GM18861 (cell line): ENCODE measurements at regions not wholly inside any gene's neighbourhood (a gene's known extent, or its start where the extent isn't known, plus 50 kb on each side); places are given as distances from the start of the nearest gene placed in this dataset.

ENCODE experiments used
- ATAC-seq: cut with Tn5 transposase; IDR thresholded peaks from one replicate; pipeline ENCODE4 v1.9.1; 2021; ENCODE audit not compliant: unreplicated experiment

GRCh38 chr10:131683281-131683861 is 217.4 kb upstream of the PPP2R2D start:
- ATAC-seq: no peak

- ATAC-seq: no peak
Measured at GRCh38 chr10:131683941-131684340, 216.9 kb upstream of the PPP2R2D start.

- no peak for ATAC-seq
Measured at GRCh38 chr10:131685007-131685406, 215.8 kb upstream of the PPP2R2D start.

GRCh38 chr10:131685576-131685975 is 215.2 kb upstream of the PPP2R2D start:
- ATAC-seq: no peak

- no peak for ATAC-seq
Measured at GRCh38 chr10:131686781-131687420, 213.9 kb upstream of the PPP2R2D start.

- no peak for ATAC-seq
Measured at GRCh38 chr10:131688304-131688703, 212.5 kb upstream of the PPP2R2D start.

- ATAC-seq: no peak
Measured at GRCh38 chr10:131689016-131689415, 211.8 kb upstream of the PPP2R2D start.

GRCh38 chr10:131689486-131689885 is 211.3 kb upstream of the PPP2R2D start:
- no peak for ATAC-seq

GRCh38 chr10:131689954-131690757 is 210.7 kb upstream of the PPP2R2D start:
- ATAC-seq: no peak

- ATAC-seq: no peak
Measured at GRCh38 chr10:131690805-131691239, 210.0 kb upstream of the PPP2R2D start.

- ATAC-seq: no peak
Measured at GRCh38 chr10:131691481-131692090, 209.2 kb upstream of the PPP2R2D start.

- ATAC-seq: no peak
Measured at GRCh38 chr10:131692176-131692575, 208.6 kb upstream of the PPP2R2D start.

- no peak for ATAC-seq
Measured at GRCh38 chr10:131692686-131693334, 208.0 kb upstream of the PPP2R2D start.

GRCh38 chr10:131693766-131694165 is 207.0 kb upstream of the PPP2R2D start:
- ATAC-seq: no peak

- no peak for ATAC-seq
Measured at GRCh38 chr10:131694168-131694780, 206.5 kb upstream of the PPP2R2D start.

- ATAC-seq: no peak
Measured at GRCh38 chr10:131694781-131695495, 205.9 kb upstream of the PPP2R2D start.

GRCh38 chr10:131695496-131696165 is 205.2 kb upstream of the PPP2R2D start:
- no peak for ATAC-seq

GRCh38 chr10:131697476-131698128 is 203.2 kb upstream of the PPP2R2D start:
- no peak for ATAC-seq

- ATAC-seq: no peak
Measured at GRCh38 chr10:131698232-131698631, 202.6 kb upstream of the PPP2R2D start.
